Uterus (tissue), 2 donors: ENCODE measurements at regions not wholly inside any gene's neighbourhood (a gene's known extent, or its start where the extent isn't known, plus 50 kb on each side); places are given as distances from the start of the nearest gene placed in this dataset.

ENCODE experiments used
- CTCF ChIP-seq, 4 experiments: fragments of 200-600 bp in 2 of 4; fragments of 450-650 bp in 2 of 4; sonication (generic) in 2 of 4; IDR thresholded peaks; one replicate each; pipeline ENCODE4 v1.5.1; 2016 to 2019; ENCODE audit warnings: antibody characterized with exemption in 4 of 4, mild to moderate bottlenecking in 2 of 4, moderate library complexity in 1 of 4
- POLR2A ChIP-seq, 2 donors: fragments of 450-650 bp; IDR thresholded peaks; one replicate each; pipeline ENCODE4 v1.6.1; 2016; ENCODE audit warnings: antibody characterized with exemption in 2 of 2, mild to moderate bottlenecking in 1 of 2, moderate library complexity in 1 of 2

DNA sequence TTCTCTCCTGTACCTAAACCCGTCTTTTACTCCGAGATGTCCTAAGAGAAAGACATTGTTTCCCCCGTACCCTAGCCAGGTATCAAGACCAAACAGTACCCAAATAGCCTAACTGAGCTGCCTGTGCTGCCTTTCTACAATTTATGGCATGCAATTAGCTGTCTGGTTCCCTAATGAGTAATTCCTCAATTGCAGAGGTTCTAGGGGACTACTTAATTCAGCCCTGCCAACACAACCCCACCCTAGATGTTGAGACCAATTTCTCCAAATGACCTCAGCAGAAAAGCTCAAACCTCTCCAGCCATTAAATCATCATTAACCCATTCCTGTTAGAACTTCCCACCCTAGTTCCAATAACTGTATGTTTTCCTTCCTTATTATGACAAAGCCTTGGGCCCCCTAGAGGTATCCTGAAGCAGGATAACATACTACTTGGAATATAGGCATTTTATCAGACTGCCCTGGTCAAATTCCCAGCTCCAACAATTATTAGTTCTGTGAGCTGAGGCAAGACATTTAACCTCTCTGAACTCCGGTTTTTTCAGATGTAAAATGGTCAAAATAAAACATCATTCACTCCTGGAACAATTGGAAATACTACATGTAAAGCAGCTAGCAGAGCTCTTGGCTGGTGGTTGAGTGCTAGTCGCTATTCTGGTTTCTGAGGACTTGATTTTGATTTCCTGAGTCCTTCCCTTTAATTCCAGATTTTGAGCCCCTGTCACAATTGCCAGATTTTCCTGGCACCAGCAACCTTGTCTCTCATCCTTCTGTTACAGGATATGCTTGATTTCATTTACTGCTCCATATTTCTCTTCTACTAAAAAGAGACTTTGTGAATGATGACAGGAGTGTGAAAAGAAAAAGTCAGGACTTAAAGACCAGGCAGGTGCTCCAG is 244.6 kb upstream of the TENM3 start:
- TF ChIP-seq CTCF (IDR thresholded peaks at IDR 0.05) (no peak), POLR2A (IDR thresholded peaks at IDR 0.05) (no peak)
